HUES6 (cell line): ENCODE measurements at regions not wholly inside any gene's neighbourhood (a gene's known extent, or its start where the extent isn't known, plus 50 kb on each side); places are given as distances from the start of the nearest gene placed in this dataset.

Experiments used
- H3K27ac ChIP-seq: 2 replicates; pipeline ENCODE4 v1.7.0; 2013; ENCODE audit warnings: low read depth, mild to moderate bottlenecking, low read length, inconsistent platforms
- H3K27me3 ChIP-seq: 2 replicates; pipeline ENCODE4 v1.6.1; 2013; ENCODE audit warnings: low read length; ENCODE audit not compliant: control insufficient read depth, insufficient read depth
- H3K36me3 ChIP-seq: 2 replicates; pipeline ENCODE4 v1.6.1; 2013; ENCODE audit warnings: low read length; ENCODE audit not compliant: control insufficient read depth, insufficient read depth
- H3K4me1 ChIP-seq: 2 replicates; pipeline ENCODE4 v1.6.1; 2013; ENCODE audit warnings: low read length; ENCODE audit not compliant: control insufficient read depth, insufficient read depth
- H3K4me3 ChIP-seq: 2 replicates; pipeline ENCODE4 v1.5.1; 2013; ENCODE audit warnings: low read depth, low read length
- H3K9ac ChIP-seq: one replicate; pipeline ENCODE4 v1.6.1; 2013; ENCODE audit warnings: mild to moderate bottlenecking, low read length
- H3K9me3 ChIP-seq: 2 replicates; pipeline ENCODE4 v1.6.1; 2013; ENCODE audit warnings: low read depth, low read length; ENCODE audit not compliant: control insufficient read depth, insufficient read depth

- H3K27ac ChIP-seq, result no peak overlapping the region
- peaks cover 15% of the 10 kb centered on the region; the same call in 1 of the 2 replicates for H3K4me1 ChIP-seq
- H3K4me3 ChIP-seq, result no peak overlapping the region
- H3K9me3 ChIP-seq, result no peaks in the 10 kb centered on the region
- H3K27me3 ChIP-seq, result no peaks in the 10 kb centered on the region
- H3K36me3 ChIP-seq, result no peaks in the 10 kb centered on the region
- H3K9ac ChIP-seq, result no peak overlapping the region
Observed at GRCh38 chr6:125562156-125562555, 187.3 kb upstream of the HEY2 start.

- Histone ChIP-seq H3K4me1 (0 out of 2 replicates have a peak, but pooled peaks cover 3% of the 10 kb centered on the region), H3K36me3 (no peaks in the 10 kb centered on the region), H3K9me3 (no peaks in the 10 kb centered on the region), H3K9ac (no peak overlapping the region), H3K27me3 (no peaks in the 10 kb centered on the region), H3K27ac (no peak overlapping the region), H3K4me3 (no peak overlapping the region)
Observed at GRCh38 chr6:125564941-125565340, 184.5 kb upstream of the HEY2 start.

GRCh38 chr6:125567407-125567806 is 182.0 kb upstream of the HEY2 start:
- no peak overlapping the region for H3K9ac ChIP-seq
- no peak overlapping the region for H3K27ac ChIP-seq
- no peaks in the 10 kb centered on the region for H3K27me3 ChIP-seq
- no peak overlapping the region for H3K4me3 ChIP-seq
- 0 out of 2 replicates have a peak, but pooled peaks cover 3% of the 10 kb centered on the region for H3K4me1 ChIP-seq
- H3K9me3 ChIP-seq, result no peaks in the 10 kb centered on the region
- no peaks in the 10 kb centered on the region for H3K36me3 ChIP-seq

- Histone ChIP-seq H3K4me1 (0 out of 2 replicates have a peak, but pooled peaks cover 3% of the 10 kb centered on the region), H3K27me3 (no peaks in the 10 kb centered on the region), H3K9me3 (no peaks in the 10 kb centered on the region), H3K27ac (no peak overlapping the region), H3K9ac (no peak overlapping the region), H3K36me3 (no peaks in the 10 kb centered on the region), H3K4me3 (no peak overlapping the region)
Observed at GRCh38 chr6:125568609-125569008, 180.8 kb upstream of the HEY2 start.

GRCh38 chr6:125570526-125570925 is 178.9 kb upstream of the HEY2 start:
- H3K9ac ChIP-seq, result no peak overlapping the region
- no peaks in the 10 kb centered on the region for H3K27me3 ChIP-seq
- no peak overlapping the region for H3K27ac ChIP-seq
- no peak overlapping the region for H3K4me3 ChIP-seq
- H3K9me3 ChIP-seq, result no peaks in the 10 kb centered on the region
- H3K4me1 ChIP-seq, result no peaks in the 10 kb centered on the region
- H3K36me3 ChIP-seq, result no peaks in the 10 kb centered on the region

- H3K4me1 ChIP-seq, result no peaks in the 10 kb centered on the region
- no peaks in the 10 kb centered on the region for H3K9me3 ChIP-seq
- H3K27me3 ChIP-seq, result no peaks in the 10 kb centered on the region
- no peak overlapping the region for H3K9ac ChIP-seq
- H3K27ac ChIP-seq, result no peak overlapping the region
- no peak overlapping the region for H3K4me3 ChIP-seq
- H3K36me3 ChIP-seq, result no peaks in the 10 kb centered on the region
Observed at GRCh38 chr6:125571207-125571755, 178.2 kb upstream of the HEY2 start.

- H3K9ac ChIP-seq, result no peak overlapping the region
- H3K4me3 ChIP-seq, result no peak overlapping the region
Observed at GRCh38 chr6:125574604-125575003, 174.8 kb upstream of the HEY2 start.

GRCh38 chr6:125577124-125577662 is 172.2 kb upstream of the HEY2 start:
- Histone ChIP-seq H3K9me3 (no peaks in the 10 kb centered on the region), H3K9ac (no peak overlapping the region), H3K27ac (no peak overlapping the region), H3K27me3 (no peaks in the 10 kb centered on the region), H3K4me3 (no peak overlapping the region), H3K4me1 (no peaks in the 10 kb centered on the region), H3K36me3 (no peaks in the 10 kb centered on the region)

More at GRCh38 chr6:125574604-125575003, 174.8 kb upstream of the HEY2 start:
- H3K36me3 ChIP-seq, result no peaks in the 10 kb centered on the region
- no peaks in the 10 kb centered on the region for H3K9me3 ChIP-seq
- no peaks in the 10 kb centered on the region for H3K27me3 ChIP-seq
- no peaks in the 10 kb centered on the region for H3K4me1 ChIP-seq
- no peak overlapping the region for H3K27ac ChIP-seq

- H3K27ac ChIP-seq, result no peak overlapping the region
- no peaks in the 10 kb centered on the region for H3K27me3 ChIP-seq
- peaks cover 34% of the 10 kb centered on the region for H3K4me1 ChIP-seq
- H3K9ac ChIP-seq, result peak overlapping the region; percentile 15
- no peaks in the 10 kb centered on the region for H3K36me3 ChIP-seq
- no peaks in the 10 kb centered on the region for H3K9me3 ChIP-seq
- H3K4me3 ChIP-seq, result peak overlapping the region; percentile 27; the same call in 1 of the 2 replicates
Observed at GRCh38 chr6:125584468-125584939, 164.9 kb upstream of the HEY2 start.

GRCh38 chr6:125585470-125585869 is 164.0 kb upstream of the HEY2 start:
- H3K27me3 ChIP-seq, result no peaks in the 10 kb centered on the region
- no peaks in the 10 kb centered on the region for H3K36me3 ChIP-seq
- no peak overlapping the region for H3K27ac ChIP-seq
- H3K4me1 ChIP-seq, result peaks cover 34% of the 10 kb centered on the region
- H3K9me3 ChIP-seq, result no peaks in the 10 kb centered on the region
- H3K4me3 ChIP-seq, result no peak overlapping the region
- H3K9ac ChIP-seq, result no peak overlapping the region

GRCh38 chr6:125586074-125586473 is 163.4 kb upstream of the HEY2 start:
- Histone ChIP-seq H3K9ac (no peak overlapping the region), H3K27me3 (no peaks in the 10 kb centered on the region), H3K4me3 (no peak overlapping the region), H3K27ac (no peak overlapping the region), H3K36me3 (no peaks in the 10 kb centered on the region), H3K9me3 (no peaks in the 10 kb centered on the region), H3K4me1 (peaks cover 34% of the 10 kb centered on the region)
